Limb (tissue), 2 donors: ENCODE measurements at regions not wholly inside any gene's neighbourhood (a gene's known extent, or its start where the extent isn't known, plus 50 kb on each side); places are given as distances from the start of the nearest gene placed in this dataset.
"Not testable (repeated sequence)": the region's sequence is repeated elsewhere in the genome, so short reads cannot be mapped to it uniquely, and the experiment has no call there.

Experiments used
- DNase-seq, 2 donors: peaks; one replicate each; pipeline ENCODE4 v3.0.0-alpha.2; 2016; ENCODE audit errors: extremely low spot score in 2 of 2

GRCh38 chr2:240252872-240253511, 112.5 kb upstream of the OTOS start:
- DNase-seq: no peak

- DNase-seq: no peak
Measured at GRCh38 chr2:240253583-240254145, 113.2 kb upstream of the OTOS start.

- DNase-seq: no peak
Measured at GRCh38 chr2:240254337-240255164, 114.1 kb upstream of the OTOS start.

- no peak for DNase-seq
Measured at GRCh38 chr2:240255165-240255491, 114.7 kb upstream of the OTOS start.

- no peak for DNase-seq
Measured at GRCh38 chr2:240255811-240256703, 115.6 kb upstream of the OTOS start.

GRCh38 chr2:240256704-240257637, 116.5 kb upstream of the OTOS start:
- DNase-seq: no peak

- no peak for DNase-seq
Measured at GRCh38 chr2:240257940-240258580, 117.6 kb upstream of the OTOS start.

- DNase-seq: no peak
Measured at GRCh38 chr2:240258685-240259084, 118.2 kb upstream of the OTOS start.

- DNase-seq: no peak
Measured at GRCh38 chr2:240259201-240259923, 118.9 kb upstream of the OTOS start.

GRCh38 chr2:240259924-240260529, 119.6 kb upstream of the OTOS start:
- DNase-seq: no peak

GRCh38 chr2:240260664-240261063, 120.2 kb upstream of the OTOS start:
- no peak for DNase-seq

GRCh38 chr2:240262578-240262977, 122.1 kb upstream of the OTOS start:
- DNase-seq: not testable (repeated sequence)

- no peak for DNase-seq
Measured at GRCh38 chr2:240269380-240269779, 128.9 kb upstream of the OTOS start.

- DNase-seq: no peak
Measured at GRCh38 chr2:240269886-240270285, 129.4 kb upstream of the OTOS start.

- no peak for DNase-seq
Measured at GRCh38 chr2:240271716-240272341, 131.4 kb upstream of the OTOS start.

- DNase-seq: no peak
Measured at GRCh38 chr2:240275386-240275785, 134.9 kb upstream of the OTOS start.

GRCh38 chr2:240277073-240277806, 136.8 kb upstream of the OTOS start:
- DNase-seq: no peak
